NT2/D1 (cell line): ENCODE measurements at regions not wholly inside any gene's neighbourhood (a gene's known extent, or its start where the extent isn't known, plus 50 kb on each side); places are given as distances from the start of the nearest gene placed in this dataset.

ENCODE experiments used
- YY1 ChIP-seq: IDR thresholded peaks from 2 replicates; pipeline ENCODE4 v1.6.1; 2011; ENCODE audit not compliant: insufficient read length, insufficient read depth
- ZNF274 ChIP-seq: IDR thresholded peaks from 2 replicates; pipeline ENCODE4 v1.6.1; 2011; ENCODE audit warnings: mild to moderate bottlenecking, low read depth, low read length

- TF ChIP-seq YY1 = no peak
- no peak for TF ChIP-seq ZNF274
Observed at GRCh38 chr2:220981926-220982325, 590.2 kb downstream of the EPHA4 start.
